HG03342 (cell line): ENCODE measurements at regions not wholly inside any gene's neighbourhood (a gene's known extent, or its start where the extent isn't known, plus 50 kb on each side); places are given as distances from the start of the nearest gene placed in this dataset.
"Not testable (repeated sequence)": the region's sequence is repeated elsewhere in the genome, so short reads cannot be mapped to it uniquely, and the experiment has no call there.

Experiments
- ATAC-seq: cut with Tn5 transposase; IDR thresholded peaks from one replicate; pipeline ENCODE4 v1.9.1; 2021; ENCODE audit warnings: mild to moderate bottlenecking, moderate library complexity; ENCODE audit not compliant: unreplicated experiment

- ATAC-seq: no peak
These were observed 260.1 kb upstream of the EDNRA start for GRCh38 chr4:147220833-147221232.

- ATAC-seq: no peak
These were observed 258.0 kb upstream of the EDNRA start for GRCh38 chr4:147222906-147223305.

GRCh38 chr4:147223576-147223975 is 257.3 kb upstream of the EDNRA start:
- ATAC-seq: no peak

GRCh38 chr4:147236806-147237205 is 244.1 kb upstream of the EDNRA start:
- ATAC-seq: no peak

GRCh38 chr4:147244786-147245185 is 236.1 kb upstream of the EDNRA start:
- no peak for ATAC-seq

GRCh38 chr4:147246096-147246495 is 234.8 kb upstream of the EDNRA start:
- no peak for ATAC-seq

GRCh38 chr4:147246528-147246927 is 234.4 kb upstream of the EDNRA start:
- ATAC-seq: not testable (repeated sequence)

- no peak for ATAC-seq
These were observed 233.3 kb upstream of the EDNRA start for GRCh38 chr4:147247579-147247978.

- ATAC-seq: no peak
These were observed 230.8 kb upstream of the EDNRA start for GRCh38 chr4:147250062-147250461.

- not testable (repeated sequence) for ATAC-seq
These were observed 225.6 kb upstream of the EDNRA start for GRCh38 chr4:147255268-147255667.

- ATAC-seq: not testable (repeated sequence)
These were observed 221.6 kb upstream of the EDNRA start for GRCh38 chr4:147259271-147259670.

- ATAC-seq: no peak
These were observed 196.6 kb upstream of the EDNRA start for GRCh38 chr4:147284256-147284835.

GRCh38 chr4:147284935-147285334 is 196.0 kb upstream of the EDNRA start:
- ATAC-seq: no peak

GRCh38 chr4:147285751-147286150 is 195.1 kb upstream of the EDNRA start:
- no peak for ATAC-seq

GRCh38 chr4:147286846-147287587 is 193.9 kb upstream of the EDNRA start:
- no peak for ATAC-seq

- ATAC-seq: no peak
These were observed 193.4 kb upstream of the EDNRA start for GRCh38 chr4:147287588-147287890.

- no peak for ATAC-seq
These were observed 192.4 kb upstream of the EDNRA start for GRCh38 chr4:147288512-147288911.

- no peak for ATAC-seq
These were observed 191.7 kb upstream of the EDNRA start for GRCh38 chr4:147289181-147289580.

GRCh38 chr4:147292604-147293313 is 188.1 kb upstream of the EDNRA start:
- ATAC-seq: not testable (repeated sequence)

GRCh38 chr4:147293314-147293677 is 187.6 kb upstream of the EDNRA start:
- ATAC-seq: not testable (repeated sequence)

- no peak for ATAC-seq
These were observed 181.7 kb upstream of the EDNRA start for GRCh38 chr4:147299205-147299604.

- ATAC-seq: no peak
These were observed 177.6 kb upstream of the EDNRA start for GRCh38 chr4:147303174-147303872.
